ENCODE measurements at regions not wholly inside any gene's neighbourhood (a gene's known extent, or its start where the extent isn't known, plus 50 kb on each side); places are given as distances from the start of the nearest gene placed in this dataset.

DNA sequence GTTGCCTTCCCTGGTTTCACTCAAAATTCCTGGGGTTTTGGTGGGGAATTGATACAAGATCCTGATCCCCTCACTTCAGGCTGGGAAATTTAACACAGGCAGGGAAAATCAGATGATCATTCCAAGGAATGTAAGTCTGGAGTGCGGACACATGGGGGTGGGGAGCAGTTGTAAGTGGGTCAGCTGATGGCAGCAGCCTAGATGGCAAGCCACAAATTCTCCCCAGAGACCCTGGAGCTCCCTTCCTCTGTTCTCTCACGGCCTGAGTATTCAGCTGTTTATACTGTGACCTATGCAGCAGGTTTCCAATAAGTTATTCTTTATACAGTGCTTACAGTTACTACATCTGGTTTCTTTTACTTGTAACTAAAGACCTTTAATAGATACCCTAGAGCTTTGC, 144.9 kb downstream of the SH3BGRL2 start:
- TF ChIP-seq, protein P1, sequence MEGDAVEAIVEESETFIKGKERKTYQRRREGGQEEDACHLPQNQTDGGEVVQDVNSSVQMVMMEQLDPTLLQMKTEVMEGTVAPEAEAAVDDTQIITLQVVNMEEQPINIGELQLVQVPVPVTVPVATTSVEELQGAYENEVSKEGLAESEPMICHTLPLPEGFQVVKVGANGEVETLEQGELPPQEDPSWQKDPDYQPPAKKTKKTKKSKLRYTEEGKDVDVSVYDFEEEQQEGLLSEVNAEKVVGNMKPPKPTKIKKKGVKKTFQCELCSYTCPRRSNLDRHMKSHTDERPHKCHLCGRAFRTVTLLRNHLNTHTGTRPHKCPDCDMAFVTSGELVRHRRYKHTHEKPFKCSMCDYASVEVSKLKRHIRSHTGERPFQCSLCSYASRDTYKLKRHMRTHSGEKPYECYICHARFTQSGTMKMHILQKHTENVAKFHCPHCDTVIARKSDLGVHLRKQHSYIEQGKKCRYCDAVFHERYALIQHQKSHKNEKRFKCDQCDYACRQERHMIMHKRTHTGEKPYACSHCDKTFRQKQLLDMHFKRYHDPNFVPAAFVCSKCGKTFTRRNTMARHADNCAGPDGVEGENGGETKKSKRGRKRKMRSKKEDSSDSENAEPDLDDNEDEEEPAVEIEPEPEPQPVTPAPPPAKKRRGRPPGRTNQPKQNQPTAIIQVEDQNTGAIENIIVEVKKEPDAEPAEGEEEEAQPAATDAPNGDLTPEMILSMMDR (IDR thresholded peaks at IDR 0.05 in 4 of 5, conservative IDR thresholded peaks at IDR 0.05 in 1 of 5), result no peak
- no peak for TF ChIP-seq POLR2A (IDR thresholded peaks at IDR 0.05)

All from gastrocnemius medialis (tissue), 4 donors.